IMR-90 (cell line): ENCODE measurements at regions not wholly inside any gene's neighbourhood (a gene's known extent, or its start where the extent isn't known, plus 50 kb on each side); places are given as distances from the start of the nearest gene placed in this dataset.

ENCODE experiments used
- BHLHE40 ChIP-seq: fragments of 150-350 bp; IDR thresholded peaks from 2 replicates; pipeline ENCODE4 v1.6.1; 2016; ENCODE audit warnings: mild to moderate bottlenecking, low read depth, low read length
- CEBPB ChIP-seq: IDR thresholded peaks from 2 replicates; pipeline ENCODE4 v1.6.1; 2012; ENCODE audit warnings: low read depth, low read length, improper control_type of control experiment
- CTCF ChIP-seq: conservative IDR thresholded peaks from 2 replicates; pipeline ENCODE4 v1.5.1; 2012; ENCODE audit warnings: mild to moderate bottlenecking, low read depth, low read length, improper control_type of control experiment
- ELK1 ChIP-seq: fragments of 150-350 bp; IDR thresholded peaks from 2 replicates; pipeline ENCODE4 v1.6.1; 2016; ENCODE audit warnings: low read depth, mild to moderate bottlenecking, low read length, moderate library complexity, borderline replicate concordance
- FOS ChIP-seq: fragments of 150-350 bp; IDR thresholded peaks from 2 replicates; pipeline ENCODE4 v1.6.1; 2016; ENCODE audit warnings: low read depth, low read length
- MAFK ChIP-seq: IDR thresholded peaks from 2 replicates; pipeline ENCODE4 v1.6.1; 2012; ENCODE audit warnings: low read depth, low read length, improper control_type of control experiment
- MAZ ChIP-seq: IDR thresholded peaks from 2 replicates; pipeline ENCODE4 v1.6.1; 2012; ENCODE audit warnings: low read depth, mild to moderate bottlenecking, low read length, improper control_type of control experiment, moderate library complexity, borderline replicate concordance
- POLR2A ChIP-seq: IDR thresholded peaks from 2 replicates; pipeline ENCODE4 v1.6.1; 2012; ENCODE audit warnings: mild to moderate bottlenecking, low read depth, low read length
- RAD21 ChIP-seq: IDR thresholded peaks from 2 replicates; pipeline ENCODE4 v1.6.1; 2012; ENCODE audit warnings: low read length, improper control_type of control experiment
- RCOR1 ChIP-seq: IDR thresholded peaks from 2 replicates; pipeline ENCODE4 v1.6.1; 2012; ENCODE audit warnings: mild to moderate bottlenecking, low read length, improper control_type of control experiment; ENCODE audit not compliant: insufficient replicate concordance
- RFX5 ChIP-seq: IDR thresholded peaks from 2 replicates; pipeline ENCODE4 v1.8.0; 2012; ENCODE audit warnings: low read depth, mild to moderate bottlenecking, low read length, moderate library complexity
- SMC3 ChIP-seq: fragments of 150-350 bp; IDR thresholded peaks from 2 replicates; pipeline ENCODE4 v1.6.1; 2016; ENCODE audit warnings: low read depth, mild to moderate bottlenecking, antibody characterized with exemption, low read length, moderate library complexity
- USF2 ChIP-seq: fragments of 150-350 bp; IDR thresholded peaks from 2 replicates; pipeline ENCODE4 v1.6.1; 2017; ENCODE audit warnings: mild to moderate bottlenecking, antibody characterized with exemption, low read length, low read depth

GRCh38 chr15:72873379-72874233 lies 90.0 kb upstream of the ADPGK start:
- no peak for TF ChIP-seq CTCF
- TF ChIP-seq POLR2A: no peak
- no peak for TF ChIP-seq BHLHE40
- TF ChIP-seq RAD21: no peak
- no peak for TF ChIP-seq RCOR1
- TF ChIP-seq FOS: no peak
- no peak for TF ChIP-seq MAZ
- TF ChIP-seq USF2: no peak
- TF ChIP-seq RFX5: no peak
- TF ChIP-seq MAFK: no peak
- TF ChIP-seq ELK1: no peak
- TF ChIP-seq CEBPB: no peak
- no peak for TF ChIP-seq SMC3
